Muscle of arm (tissue), 1 donor: ENCODE measurements at regions not wholly inside any gene's neighbourhood (a gene's known extent, or its start where the extent isn't known, plus 50 kb on each side); places are given as distances from the start of the nearest gene placed in this dataset.

Experiments
- DNase-seq: peaks from one replicate; pipeline ENCODE4 v3.0.0-alpha.2; 2013

- DNase-seq: no peak
Observed at GRCh38 chr22:26732284-26732683, 74.9 kb downstream of the MIAT start.

DNA sequence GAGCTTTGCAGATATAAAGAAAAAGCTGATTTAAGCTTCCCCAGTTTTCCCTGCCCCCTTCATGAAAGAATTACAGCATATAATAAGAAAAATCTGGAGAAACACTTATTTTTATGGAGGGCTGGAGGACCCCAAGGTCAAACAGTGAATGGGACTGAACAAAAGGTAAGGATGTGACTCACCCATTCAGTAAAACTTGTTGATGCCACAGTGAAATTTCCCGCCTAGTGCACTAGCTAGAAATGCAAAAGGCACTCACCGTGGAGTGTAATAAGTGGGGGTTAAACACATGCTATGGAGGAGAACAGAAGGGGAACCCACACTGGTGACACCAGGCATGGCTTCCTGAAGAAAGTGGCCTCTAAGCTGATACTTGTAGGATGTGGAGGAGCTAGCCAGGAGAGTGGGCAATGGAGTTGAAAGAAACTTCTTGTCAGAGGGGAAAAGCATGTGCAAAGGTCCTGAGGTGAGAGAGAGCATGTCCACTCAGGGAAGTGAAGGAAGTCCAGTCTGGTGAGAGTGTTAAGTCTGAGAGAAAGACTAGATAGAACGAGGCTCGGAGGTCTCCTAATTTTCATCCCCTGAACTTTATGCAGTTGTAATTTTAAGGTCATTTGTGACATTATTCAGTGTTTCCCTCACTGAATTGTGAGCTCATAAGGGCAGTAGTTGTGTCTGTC lies 77.1 kb downstream of the MIAT start:
- DNase-seq: no peak

- DNase-seq: no peak
Observed at GRCh38 chr22:26735019-26735409, 77.6 kb downstream of the MIAT start.

DNA sequence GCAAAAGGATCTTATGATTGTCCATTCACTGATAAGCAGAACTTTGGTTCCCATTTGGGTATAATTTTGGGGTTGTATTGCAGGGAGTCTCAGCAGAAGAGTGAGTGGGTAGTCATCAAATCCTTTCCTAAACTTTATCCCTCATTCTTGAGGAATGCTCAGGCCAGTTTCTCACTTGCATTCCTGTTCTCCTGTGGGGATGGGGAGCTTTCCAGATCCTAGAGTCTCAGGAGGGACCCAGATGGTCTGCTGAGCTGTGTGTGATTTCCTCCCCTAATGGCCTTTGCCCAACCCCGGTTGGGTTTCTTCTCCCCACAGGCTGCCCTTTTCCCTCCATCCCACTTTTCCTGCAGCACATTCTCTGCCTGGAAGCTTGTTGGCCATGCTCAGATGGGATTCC lies 79.9 kb downstream of the MIAT start:
- no peak for DNase-seq

DNA sequence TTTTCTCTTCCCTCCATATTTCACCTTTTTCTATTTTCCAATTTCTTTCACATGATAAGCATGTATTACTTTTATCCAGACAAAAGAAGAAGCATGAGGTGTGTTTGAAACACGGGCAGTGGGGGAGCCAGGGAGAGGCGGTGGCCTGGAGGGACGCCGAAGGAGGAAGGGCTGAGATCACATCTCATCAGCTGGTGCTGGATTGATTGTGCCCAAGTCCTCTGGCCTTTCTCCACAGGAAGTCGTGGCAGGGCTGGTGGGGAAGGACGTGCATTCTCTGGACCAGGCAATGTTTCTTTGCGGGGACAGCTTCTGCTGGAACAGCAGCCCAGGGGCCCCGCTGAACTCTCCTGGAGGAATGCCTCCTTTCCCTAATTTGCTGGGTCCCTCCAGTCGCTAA lies 82.9 kb downstream of the MIAT start:
- no peak for DNase-seq

DNA sequence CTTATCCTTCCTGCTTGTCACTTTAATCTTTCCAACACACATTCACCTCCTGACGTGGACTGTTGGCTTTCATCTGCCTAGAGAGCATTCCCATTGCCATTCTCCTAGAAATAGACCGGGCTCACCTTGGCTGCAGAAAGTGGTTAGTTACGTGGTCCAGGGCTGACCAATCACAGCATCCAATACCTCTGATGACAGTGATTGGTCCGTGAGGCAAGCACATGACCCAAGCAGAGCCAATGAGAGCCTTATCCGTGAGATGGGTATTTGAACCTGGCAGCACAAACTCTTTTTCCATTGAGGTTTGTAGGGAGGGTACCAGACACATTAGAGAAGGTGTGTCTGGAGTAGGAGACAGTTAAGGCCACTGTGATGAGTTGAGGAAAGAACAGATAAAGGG lies 85.8 kb downstream of the MIAT start:
- DNase-seq: no peak

DNA sequence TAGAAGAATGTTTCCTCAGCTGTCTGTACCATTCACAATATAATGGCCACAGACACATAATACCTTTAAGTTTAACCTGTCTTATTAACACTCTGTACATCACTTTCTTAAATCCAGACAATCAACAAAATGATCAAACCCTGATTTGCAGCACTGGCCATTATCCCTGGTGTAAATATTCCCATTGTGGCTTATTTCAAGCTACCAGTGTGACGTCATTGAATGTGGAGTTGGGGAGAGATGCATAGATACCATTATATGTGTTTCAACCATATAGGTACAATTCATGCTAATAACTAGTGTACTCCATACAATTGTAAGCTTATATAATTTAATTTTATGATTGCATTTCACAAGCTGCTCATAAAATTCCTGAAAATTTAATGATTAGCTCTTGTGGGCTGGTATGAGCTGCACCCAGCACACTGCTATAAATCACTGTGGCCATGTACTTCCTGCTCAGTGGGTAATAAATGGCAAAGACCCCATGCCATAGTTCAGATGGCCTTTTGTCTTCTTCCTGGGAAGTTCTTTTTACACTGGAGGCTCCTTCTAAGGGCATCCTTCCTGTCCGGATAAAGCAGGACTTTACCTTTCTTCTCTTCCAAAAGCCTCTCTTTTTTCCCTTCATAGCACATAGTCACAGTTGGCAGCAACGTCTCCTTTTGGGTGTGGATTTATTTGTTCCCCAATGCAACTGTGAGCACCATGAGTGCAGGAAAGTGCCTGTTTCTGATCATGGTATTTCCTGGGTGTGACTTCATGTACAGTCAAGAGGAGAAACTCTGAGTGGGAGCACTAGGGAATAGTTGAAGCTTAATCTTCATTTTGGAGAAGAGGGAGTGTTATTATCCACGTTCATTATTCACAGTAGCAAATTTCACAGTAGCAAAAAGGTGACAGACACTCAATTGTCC lies 87.8 kb downstream of the MIAT start:
- no peak for DNase-seq

- DNase-seq: no peak
Observed at GRCh38 chr22:26746311-26746710, 88.9 kb downstream of the MIAT start.

- DNase-seq: no peak
Observed at GRCh38 chr22:26748845-26749244, 91.5 kb downstream of the MIAT start.

- DNase-seq: no peak
Observed at GRCh38 chr22:26751217-26751616, 93.8 kb downstream of the MIAT start.

- no peak for DNase-seq
Observed at GRCh38 chr22:26753125-26753862, 95.9 kb downstream of the MIAT start.

DNA sequence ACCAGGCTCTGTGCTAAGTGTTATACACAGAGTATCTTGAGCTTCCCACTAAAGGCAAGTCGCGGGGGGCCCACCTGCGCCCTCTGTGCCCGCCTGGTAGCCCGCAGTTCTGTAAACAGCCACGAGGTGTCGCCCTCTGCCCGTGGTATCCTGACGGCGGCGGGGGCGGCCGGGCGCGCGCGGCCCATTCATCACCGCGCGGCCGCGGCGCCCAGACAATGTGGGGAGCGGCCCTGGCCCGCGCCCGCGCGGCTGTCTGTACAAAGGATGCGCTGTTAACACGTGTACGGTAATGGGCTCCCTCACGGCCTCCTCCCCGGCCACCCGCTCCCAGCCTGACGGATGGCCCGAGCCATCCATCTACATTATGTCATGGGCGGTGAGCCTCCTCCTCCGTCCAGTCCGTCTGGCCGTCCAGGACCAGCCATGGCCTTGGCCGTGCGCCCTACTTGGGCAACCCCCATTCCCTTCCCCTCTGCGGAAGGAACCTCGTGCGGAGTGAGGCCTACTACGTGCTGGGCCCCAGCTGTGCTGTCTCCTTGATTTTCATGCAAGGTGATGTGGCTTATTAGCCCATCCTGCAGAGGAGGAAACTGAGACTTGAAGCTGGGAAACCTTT lies 99.4 kb downstream of the MIAT start:
- peak; percentile 49 for DNase-seq

DNA sequence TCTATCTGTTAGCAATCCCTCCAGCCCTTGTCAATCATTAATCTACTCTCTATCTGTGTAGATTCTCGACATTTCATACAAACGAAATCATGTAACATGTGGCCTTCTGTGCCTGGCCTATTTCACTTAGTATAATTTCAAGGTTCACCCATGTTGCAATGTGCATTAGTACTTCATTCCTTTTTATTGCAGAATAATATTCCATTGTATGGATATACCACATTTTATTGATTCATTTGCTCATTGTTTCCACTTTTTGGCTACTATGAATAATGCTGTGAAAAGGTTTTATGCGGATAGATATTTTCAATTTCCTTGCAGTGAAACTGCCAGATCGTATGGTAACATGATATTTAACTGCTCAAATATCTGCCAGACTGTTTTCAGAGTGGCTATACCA lies 100.1 kb downstream of the MIAT start:
- no peak for DNase-seq

DNA sequence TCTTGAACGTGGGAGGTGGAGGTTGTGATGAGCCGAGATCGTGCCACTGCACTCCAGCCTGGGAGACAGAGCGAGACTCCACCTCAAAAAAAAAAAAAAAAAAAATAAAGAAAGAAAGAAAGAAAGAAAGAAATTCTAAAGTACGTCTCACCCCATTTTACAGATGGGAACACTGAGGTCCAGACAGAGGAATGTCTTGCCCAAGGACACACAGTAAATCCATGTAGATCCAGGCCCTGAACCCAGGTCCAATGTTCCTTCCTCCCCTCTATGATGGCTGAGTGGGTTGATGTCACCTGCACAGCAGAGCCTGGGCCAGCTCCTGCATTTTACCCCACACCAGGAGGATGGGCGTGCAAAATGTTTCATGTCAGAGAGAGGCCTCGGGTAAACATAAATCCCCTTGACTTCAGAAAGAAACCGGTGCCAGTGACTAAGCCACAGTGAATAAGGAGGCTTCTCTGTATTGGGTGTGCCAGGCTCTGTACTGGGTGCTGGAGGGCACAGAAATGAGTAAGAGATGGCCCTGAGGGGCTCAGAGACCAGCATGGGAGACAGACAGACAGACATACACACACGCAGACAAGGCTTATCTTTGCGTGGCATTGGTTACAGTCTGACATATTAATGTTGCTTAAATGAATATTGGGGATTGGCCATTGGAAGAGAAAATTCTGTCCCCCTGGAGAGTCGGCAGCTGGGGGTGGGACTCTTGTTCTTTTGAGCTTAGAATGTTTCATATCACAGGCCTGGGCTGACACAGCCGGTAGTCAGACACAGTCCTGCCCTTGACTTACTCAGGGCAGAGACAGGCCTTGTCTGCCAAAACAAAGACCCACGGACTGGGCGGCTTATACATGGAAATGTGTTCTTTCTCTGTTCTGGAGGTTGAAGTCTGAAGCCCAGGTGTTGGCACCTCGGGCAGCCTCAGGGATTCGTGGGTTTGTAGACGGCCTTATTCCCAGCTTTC lies 105.4 kb downstream of the MIAT start:
- DNase-seq: no peak

- peak; percentile 49 for DNase-seq
Observed at GRCh38 chr22:26763633-26764361, 106.4 kb downstream of the MIAT start.

- DNase-seq: no peak
Observed at GRCh38 chr22:26766510-26767350, 109.3 kb downstream of the MIAT start.

DNA sequence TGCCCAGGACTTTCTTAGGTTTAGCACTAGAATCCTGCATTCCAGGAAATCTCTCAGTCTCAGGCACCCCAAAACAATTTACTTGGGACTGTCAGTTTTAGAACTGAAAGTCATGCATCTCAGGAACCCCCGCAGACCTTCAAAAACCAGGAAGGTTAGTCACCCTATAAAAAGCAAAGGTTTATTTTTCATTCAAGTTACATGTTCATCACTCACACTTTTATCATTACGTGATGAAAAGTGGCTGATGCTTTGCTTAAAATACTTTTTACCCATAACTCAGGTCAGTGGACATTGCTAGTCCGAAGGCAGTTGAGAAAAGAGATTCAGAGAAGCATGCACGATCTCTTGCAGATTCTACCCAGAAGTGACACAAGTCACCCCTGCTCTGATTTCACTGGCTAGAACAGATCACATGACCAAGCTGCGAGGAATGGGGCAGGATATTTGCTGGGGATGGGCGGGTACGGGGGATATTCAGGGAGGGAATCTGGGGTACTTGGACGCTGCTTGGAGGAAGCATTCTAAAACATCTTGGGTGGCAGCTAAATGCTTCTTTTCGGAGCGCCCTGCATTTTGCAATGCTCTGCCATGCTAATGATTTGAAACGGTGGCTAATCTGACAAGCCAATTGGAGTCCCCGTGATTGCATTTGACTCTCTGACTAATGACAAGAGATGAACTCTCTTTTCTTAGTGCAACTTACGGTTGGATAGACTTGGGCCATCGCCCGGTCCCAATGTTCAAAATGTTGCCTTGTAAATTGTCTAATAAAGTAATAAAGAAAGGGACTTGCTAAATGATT lies 110.2 kb downstream of the MIAT start:
- DNase-seq: no peak

- no peak for DNase-seq
Observed at GRCh38 chr22:26768156-26768515, 110.7 kb downstream of the MIAT start.
